KG1 (cell line): ENCODE measurements at regions not wholly inside any gene's neighbourhood (a gene's known extent, or its start where the extent isn't known, plus 50 kb on each side); places are given as distances from the start of the nearest gene placed in this dataset.

Experiments
- DNase-seq: peaks from one replicate; lab custom pipeline; 2025; lab: John Stamatoyannopoulos, UW

DNA sequence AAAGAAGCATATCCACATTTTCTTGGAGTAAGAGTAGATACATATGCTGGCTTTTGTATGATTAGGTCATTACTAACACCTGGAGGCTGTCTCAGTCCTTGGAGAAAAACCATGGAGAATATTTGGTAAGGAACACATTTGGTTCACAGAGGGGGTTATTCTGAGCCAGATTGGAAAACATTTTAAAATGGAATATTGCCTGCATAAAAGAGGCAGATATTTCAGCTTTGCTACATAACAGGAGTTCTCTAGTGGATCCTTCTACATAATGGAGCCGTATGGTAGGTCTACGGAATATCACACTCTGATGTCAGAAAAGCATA, 415.1 kb downstream of the ADGRL2 start:
- no peak for DNase-seq

DNA sequence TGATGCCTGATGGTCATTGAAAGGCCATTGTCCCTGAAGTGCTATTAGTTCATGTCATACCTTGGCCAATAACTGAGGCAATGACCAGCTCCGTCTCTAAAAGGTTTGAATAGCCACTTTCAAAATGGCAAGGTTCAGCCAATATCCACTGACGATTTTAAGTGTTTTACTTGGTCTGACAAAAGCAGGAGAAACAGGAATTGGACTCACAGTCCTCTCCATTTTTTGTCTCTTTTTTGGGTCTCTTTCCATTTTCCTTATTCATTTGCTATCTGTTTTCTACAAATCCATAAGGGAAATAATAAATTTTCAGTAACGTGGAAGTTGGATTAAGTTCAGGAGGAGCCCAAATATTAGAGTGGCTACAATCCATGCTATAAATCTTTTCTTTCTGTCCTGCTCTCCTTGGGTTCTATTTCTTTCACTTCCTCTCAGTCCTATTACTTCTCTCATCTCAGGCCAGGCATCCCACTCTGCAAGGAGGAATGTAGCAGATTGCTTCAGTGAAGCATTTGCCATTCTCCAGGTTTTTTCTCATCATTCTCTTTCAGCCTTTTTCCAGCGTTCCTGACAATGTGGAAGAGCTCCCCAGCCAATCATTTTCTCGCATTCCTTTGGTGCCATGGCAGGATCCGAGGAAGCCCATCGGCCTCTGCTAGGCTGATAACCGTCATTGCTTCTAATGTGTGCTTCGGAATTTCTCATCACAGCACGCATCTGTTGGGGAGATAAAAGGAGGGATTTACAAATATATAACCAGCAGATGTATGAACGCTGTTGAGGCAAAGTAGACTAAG, 414.5 kb downstream of the ADGRL2 start:
- no peak for DNase-seq

DNA sequence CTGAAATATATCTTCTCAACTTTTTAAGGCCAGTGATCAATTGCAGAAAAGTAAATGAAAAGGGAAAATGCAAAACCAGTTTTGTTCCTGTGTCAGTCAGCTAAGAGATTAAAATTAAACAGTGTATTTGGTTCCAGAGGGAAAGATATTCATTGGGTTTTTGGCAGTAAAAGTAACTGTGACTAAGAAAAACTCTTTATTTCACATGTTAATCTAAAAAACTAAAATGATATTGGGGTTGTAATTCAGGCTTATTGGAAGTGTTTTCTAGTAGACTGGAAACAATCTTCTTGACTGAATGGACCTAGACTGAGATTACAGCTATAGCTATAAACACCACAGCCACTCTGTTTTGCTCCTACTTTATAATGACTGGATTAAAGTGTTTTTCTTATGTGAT, 413.9 kb downstream of the ADGRL2 start:
- DNase-seq, result no peak

DNA sequence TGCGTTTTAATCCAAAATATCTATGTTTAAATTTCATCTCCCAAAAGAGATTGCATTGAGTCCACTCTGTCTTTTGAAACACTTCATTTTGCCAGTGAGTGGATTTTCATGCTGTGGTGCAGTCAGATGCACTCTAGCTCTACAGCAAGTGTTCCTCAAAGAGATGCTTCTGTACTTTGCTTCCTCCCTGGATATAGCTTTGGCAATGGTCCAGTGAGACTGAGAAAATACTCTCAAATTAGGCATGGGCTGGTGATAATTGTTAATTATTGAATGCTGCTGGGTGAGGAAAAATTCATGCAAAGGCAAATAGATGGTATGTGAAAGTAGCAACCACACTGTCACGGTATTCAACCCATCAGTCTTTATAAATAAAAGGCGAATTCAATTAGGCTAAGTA, 396.9 kb downstream of the ADGRL2 start:
- no peak for DNase-seq

DNA sequence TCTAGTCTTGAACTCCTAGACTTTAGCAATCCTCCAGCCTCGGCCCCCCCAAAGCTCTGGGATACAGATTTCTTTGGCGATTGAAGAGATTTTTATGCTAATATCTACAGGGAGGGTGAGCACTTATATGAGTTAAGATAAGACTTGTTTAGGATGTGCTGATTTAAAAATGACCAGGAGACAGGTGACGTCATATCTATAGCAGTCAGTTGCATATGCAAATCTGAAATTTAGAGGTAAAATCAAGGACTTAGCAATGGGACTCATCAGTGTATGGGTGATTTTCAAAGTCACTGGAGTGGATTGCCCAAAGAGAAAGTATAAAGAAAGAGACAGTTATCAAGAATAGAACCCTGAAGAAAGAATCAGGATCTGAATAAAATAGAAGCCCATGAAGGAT, 394.5 kb downstream of the ADGRL2 start:
- no peak for DNase-seq

DNA sequence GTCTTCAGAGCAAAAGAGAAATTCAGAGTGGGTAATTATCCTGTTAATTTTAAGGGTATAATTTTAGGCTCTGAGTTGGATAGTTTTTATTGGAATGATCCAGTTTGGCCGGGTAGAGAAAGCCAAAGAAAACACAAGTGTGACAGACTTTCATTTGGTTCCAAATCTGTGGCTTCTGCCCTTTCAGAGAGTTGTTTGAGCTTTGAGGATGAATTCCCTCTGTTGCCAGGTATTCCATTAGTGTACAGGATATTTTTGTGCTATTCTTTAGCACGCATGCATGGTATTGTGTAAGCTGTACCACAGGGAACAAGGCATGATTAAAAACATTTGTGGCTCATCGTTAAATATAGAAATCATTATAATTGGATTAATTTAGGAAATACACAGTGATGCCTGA, 384.4 kb downstream of the ADGRL2 start:
- no peak for DNase-seq

DNA sequence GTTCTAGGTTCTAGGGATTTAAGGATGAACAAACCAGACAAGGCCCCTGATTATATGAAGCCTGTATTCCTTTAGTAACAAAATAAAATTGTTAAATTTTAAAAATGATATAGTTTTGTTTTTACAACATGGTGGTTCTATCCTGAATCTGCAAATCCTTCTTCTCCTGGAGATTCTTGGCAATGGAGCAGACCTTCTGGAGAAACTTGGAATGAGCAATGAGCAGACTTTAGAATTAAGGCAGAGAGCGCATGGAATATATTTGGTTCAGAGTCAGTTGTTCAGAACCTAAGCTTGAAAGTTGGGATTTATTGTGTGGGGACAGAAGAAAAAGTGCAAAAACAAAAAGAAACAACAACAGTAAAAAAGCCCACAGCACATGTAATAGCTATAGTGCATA, 381.1 kb downstream of the ADGRL2 start:
- no peak for DNase-seq

DNA sequence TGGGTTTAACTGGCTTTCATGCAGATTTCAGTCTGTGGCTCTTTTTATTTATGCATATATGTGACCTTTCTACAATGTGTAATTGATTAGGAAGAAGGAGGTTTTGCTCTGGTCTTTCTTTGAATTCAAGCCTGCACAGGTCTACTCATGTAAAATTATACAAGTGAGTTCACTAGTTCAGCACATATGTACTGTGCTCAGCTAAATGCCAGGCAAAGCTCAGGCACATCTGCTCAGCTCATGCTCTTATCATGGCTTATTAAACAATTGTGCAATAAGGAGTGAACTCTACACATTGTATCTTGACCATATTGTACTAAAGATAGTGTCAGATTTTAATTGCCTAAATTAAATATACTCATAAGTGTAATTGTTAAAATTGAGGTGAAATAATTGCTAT, 378.4 kb downstream of the ADGRL2 start:
- DNase-seq, result no peak

DNA sequence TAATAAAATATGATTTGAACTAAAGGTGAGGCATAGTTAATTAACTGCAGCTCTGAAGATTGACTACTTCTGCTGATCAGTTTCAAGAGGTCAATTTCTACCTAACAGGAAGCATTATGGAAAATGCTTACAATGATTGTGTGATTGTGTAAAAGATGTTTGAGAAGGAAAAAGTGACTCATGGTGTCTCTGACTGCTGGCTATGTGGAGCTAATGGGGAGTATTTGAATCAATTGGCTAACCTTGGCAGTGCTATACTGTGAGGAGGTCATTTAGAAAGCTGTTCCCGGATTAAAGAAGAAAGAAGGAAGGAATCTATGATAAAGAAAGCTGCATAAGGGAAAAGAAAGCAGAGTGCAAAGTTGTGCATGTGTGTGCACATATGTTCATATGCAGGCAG, 376.5 kb downstream of the ADGRL2 start:
- no peak for DNase-seq

DNA sequence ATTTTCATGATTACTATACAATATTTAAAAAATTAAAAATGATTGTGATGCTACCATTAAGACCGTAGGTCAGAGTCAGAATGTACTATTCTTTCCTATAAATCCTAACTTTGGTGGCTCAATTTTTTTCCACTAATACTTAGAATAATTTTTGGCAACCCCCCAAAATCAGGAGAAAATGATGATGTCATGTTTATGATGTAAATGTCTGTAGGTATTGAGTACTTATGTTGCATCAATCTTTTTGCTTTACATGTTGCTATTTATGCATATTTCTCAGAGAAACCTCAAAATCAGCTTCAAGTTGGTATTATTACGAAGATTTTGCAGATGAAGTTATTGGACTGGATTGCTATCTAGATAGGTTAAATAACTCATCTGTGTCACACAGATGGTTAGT, 371.2 kb downstream of the ADGRL2 start:
- DNase-seq, result no peak

DNA sequence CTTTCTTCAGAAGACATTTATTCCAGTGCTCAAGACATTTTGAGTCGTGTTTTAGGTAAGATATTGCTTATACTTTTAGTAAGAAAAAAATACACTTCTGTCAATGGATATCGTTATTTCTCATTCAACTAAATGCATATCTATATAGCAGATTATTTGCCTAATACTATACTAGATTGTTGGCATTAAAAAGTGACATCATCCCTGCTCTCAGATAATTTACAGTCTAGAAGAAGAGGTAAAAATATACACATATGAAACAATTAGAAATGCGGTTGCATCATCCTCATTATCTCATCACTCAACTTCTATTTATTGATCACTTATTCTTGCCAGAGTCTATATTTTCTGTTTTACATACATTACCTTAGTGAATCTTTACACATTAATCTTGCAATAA, 367.7 kb downstream of the ADGRL2 start:
- DNase-seq, result no peak

DNA sequence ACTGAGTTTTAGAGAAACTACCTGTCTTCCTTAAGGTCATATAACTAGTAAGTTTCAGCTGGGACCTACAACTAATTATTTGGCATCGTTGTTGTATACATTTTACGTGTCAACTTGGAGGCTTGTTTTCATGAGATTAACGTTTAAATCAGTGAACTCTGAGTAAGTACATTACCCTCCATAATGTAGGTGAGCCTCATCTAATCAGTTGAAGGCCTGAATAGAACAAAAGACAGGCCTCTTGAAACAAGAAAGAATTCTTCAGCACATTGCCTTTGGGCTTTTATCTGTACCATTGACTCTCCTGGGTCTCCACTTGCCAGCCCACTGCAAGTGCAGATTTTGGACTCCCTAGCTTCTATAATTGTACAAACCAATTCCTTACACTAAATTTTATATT, 364.6 kb downstream of the ADGRL2 start:
- DNase-seq, result no peak

DNA sequence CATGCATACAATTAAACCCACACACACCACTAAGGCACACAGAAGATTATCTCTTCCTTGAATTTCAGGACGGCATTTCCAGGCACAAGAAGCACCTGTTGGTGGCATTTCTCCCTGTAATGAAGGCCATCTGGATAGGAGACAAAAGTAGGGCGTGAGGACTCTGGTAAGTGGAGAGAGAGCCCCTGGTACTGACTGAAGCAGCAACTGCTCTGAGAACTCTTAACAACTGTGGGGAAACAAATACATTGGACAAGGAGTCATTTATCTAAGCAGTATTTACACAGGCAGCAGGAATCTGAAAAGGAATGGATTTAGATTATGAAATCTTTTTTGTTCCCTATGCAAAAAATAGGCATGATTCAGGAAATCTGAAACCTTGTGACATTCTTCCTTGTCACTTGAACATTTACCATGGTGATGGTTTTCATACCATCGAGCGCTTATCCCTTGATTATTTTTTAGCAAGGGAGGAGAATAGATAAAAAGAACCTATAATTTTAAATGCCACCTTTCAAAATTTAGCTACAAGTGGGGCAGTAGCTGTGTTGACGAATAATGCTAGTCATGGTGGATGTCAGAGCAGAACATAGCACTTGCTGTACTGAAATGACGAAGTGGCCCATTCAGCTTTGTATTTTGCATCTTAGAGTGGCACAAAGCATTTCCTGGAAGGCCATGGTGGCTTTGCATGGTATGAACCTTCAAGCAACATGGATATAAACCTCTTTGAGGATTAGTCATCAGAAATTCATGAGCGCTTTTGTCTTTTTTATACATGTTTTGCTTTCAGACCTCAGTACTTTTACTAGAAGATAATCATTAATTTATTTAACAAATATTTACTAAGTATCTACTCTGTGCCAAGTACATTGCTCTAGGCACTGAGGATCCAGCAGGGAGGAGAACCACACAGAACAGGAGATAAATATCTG, 362.0 kb downstream of the ADGRL2 start:
- DNase-seq, result no peak

DNA sequence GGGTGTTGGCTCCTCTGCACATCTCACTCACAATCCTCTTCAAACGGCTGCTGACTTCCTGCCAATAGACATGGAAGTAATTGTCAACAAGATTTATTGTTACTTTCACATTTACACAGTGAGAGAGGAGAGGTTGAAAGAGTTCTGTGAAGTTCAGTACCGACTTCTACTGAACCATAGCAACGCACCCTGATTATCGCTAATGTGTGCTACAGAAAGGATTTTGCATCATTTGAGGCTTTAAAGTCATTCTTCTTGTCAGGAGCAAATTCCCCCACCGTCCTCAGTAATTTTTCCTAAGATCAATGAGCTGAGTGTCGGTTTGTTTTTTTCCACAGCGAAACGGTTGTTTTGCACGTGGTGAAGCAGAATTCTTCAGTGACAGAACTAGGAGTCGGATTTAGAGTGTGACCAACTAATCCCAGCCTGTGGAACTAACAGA, 361.0 kb downstream of the ADGRL2 start:
- peak; percentile 20 for DNase-seq

DNA sequence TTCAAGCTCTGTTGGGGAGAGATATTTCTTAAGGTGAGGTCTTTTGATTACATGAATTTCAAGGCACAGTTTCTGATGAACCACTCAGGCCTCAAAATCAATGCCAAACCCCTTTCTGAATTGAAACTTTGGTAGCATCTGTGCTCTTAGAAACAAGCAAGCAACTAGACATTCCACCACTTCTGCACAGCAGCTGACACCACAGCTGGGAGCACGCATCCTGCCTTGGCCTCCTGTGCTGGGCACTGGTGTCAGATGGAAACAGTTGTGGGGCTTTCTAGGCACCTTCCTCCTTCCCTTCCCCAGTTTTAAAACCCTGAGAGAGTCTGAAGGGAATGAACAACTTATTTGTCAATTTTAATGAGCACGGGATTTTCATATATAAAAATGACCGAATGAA, 360.2 kb downstream of the ADGRL2 start:
- DNase-seq, result no peak

DNA sequence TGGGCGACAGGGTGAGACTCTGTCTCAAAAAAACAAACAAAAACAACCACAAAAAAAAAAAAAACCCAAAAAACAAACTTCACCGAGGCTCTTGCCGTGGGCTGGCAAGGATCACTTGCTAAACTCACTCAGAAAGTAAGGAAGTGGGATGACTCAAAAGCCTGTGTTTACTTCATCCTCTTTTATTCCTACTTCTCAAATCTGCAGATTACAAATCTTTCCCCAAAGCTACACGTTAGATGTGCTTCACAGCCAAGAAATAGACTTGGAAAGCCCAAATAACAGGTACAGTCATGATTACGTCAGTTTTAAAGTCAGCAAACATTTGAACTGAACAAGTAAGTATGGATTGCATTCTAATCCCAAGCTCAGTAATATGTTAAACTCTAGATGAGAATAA, 359.3 kb downstream of the ADGRL2 start:
- DNase-seq, result no peak

DNA sequence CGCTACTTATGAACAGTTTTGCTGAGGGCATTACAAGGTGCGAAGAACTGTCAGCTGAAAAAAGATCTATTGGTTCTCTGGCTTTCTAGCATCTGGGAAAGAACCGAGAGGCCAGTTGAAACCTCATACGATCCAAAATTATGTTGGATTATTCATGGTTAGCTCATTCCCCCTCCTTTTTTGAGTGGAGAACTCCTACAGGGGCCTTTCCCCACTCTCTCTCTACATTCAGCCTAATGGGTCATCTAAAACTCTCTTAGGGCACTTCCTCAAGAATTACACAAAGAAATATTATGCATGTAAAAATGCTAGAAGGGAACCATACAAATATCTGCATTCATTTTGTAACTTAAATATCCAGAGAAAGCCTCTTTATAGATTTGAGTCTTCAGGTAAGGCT, 358.2 kb downstream of the ADGRL2 start:
- no peak for DNase-seq

DNA sequence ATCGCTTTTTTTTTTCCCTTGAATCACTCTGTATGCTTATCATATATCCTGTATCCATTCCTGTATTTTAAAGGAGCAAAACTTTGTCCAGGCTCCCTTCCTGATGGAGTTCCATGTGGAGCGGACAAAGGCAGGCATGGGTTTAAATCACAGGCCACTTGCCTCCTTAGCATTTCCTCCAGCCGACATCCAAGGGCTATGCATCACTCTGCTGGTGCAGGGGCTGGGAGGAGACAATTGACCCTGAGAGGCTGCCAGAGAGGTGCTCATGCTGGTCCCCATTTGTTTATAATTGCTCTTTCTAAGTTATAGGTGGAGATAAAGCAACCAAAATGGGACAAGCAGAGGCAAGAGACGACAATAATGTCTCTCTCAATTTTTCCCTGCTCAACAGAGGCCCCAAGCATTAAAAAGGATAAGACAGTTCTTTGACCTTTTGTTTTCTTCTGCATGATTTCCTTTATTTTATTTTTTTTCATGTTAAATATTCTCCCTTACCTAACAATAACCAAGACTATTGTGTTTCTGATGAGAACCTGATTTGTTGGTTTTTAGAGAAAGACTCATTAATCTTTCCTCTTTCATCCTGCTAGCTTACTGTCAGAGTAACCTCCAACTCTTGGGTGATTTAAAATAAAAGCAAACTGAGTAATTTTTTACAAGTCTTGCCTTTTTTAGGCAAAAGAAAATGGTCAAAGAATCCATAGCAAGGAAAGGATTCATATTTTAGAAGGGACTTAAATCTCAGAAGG, 353.7 kb downstream of the ADGRL2 start:
- DNase-seq, result no peak

DNA sequence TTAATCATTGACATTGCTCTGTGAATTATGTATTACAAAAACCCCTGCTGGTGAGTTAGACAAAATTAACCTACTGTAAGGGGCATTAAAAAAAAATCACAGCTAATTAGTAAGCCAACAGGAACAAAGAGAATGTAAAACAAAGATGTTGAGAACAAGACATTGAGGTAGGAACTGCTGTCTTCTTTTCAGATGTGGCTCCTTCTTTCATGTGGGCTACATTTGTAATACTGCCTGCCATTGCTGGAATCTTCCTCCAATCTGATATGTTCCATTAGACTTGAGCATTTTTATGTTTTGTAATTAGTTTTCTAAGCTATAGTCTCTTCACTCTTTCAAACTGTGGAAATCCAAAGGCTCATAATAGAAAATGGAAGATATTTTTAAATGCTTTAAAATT, 353.0 kb downstream of the ADGRL2 start:
- no peak for DNase-seq

DNA sequence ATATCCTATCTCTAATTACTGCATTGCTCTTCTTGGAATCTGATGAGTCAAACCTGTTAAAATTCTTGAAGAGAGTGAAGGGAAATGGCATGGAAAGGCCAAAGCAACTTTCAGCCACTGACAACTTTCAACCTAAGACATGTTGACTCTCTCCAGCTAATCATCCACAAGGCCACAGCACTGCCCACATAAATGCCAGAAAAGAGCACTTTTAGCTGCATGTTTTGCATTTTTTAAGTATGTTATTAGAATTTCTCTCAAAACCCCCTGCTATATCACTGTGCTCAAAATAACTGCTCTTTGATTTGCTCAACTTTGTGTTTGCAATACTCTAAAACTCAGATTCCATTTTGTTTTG, 352.5 kb downstream of the ADGRL2 start:
- no peak for DNase-seq

DNA sequence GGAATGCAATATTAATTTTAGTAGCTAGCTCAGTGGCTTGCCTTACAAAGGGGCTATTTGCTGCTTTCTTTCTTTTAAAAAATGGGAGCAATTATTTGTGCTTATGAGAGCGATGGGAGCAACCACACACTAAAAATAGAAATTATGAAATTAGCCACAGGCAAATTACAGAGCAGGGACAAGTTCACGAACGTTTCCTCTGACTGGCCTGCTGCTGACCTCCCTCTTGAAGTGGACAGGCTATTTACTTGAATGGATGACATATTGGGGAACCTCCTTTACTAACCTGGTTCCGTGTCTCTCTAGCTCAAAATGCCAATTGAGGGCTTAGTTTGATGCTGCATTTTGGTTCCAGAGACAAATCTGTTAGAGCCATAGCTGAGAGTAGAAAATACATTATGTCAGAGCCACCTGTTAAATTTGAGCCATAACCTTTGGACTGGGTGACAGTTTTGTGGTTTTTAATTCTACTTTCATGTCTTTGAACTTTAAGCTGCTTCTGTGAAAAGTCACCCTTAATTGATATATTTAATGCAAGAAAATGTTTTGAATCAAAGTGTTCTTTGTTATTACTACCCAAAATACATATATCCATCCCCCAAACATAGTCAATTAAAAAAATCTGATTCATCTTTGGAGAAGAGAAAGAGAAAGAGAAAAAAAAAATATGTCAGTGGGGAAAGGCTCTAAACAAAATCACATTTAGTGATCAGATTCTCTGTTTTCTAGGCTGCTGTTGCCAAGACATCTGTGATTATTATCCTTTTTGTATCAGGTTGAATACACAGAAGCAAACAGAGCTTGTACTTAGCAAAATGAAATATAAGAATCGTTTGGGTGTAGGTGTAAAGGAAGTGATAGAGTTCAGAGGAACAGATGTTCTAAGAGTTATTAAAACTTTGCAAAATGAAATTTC, 351.9 kb downstream of the ADGRL2 start:
- DNase-seq, result no peak

DNA sequence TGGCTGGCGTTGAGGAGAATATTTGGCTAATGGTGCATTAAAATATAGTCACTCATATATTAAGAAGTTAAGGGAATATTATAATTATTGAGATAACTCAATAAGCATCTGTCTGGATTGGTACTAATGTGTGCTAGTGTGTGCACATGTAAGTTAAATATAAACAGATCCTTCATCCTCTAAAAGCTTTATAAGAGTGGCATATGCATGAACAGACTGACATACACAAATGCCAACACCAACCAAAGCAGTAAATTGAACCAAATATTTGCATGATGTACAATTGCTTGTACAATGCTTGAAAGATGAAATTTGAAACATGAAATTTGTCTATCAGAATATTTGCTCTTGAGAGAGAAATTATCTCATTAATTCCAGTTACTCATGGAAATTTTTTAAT, 344.9 kb downstream of the ADGRL2 start:
- no peak for DNase-seq
